CD4-positive, alpha-beta T cell treated with Interleukin-12 subunit alpha and Interleukin-12 subunit beta, for 1 hour (primary cell): ENCODE measurements at regions not wholly inside any gene's neighbourhood (a gene's known extent, or its start where the extent isn't known, plus 50 kb on each side); places are given as distances from the start of the nearest gene placed in this dataset.

Experiments
- DNase-seq: peaks from one replicate; pipeline ENCODE4 v3.0.0-alpha.2; 2020

GRCh38 chr6:170160031-170160627 lies 130.7 kb downstream of the DLL1 start:
- DNase-seq: peak; percentile 7

DNA sequence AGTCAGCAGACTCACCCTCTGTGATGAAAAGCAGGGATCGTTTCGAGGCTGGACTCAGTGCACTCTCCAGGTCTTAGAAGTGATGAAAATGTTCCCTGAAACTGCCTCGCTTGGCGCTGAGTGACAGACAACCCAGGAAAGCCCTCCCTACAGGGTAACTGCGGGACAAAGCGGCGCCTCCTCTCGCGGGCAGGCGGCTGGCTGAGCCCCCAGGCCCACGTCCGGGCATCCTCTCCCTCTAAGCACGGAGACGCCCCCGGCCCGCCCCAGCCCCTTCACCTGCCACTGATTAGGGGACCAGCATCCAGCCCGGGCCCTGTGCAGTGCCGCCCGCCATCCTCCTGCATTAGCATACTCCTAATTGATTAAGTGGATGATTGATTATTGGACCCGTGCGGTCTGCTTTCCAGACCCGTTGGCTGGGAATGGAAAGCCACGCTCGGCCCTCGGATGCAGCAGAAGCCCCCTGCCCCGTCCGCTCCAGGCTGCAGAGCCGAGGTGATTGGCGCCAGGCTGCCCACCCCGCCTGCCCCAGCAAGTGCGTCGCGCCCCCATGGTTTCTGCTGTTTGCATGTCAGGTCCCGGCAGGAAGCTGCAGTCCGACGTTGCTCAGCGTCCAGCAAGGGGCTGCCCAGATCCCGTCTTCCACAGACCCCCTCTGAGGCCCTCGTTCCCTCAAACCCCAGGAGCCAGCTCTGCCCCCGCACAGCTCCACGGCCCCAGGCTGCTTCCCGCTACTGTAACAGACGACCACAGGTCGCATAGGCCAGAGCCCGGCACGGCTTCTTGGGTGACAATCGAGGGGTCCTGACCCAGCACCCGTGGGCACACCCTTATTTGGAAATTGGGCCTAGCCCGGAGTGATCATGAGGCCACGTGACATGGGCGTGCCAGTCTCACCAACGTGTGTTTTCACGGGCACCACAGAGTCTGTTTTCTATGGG lies 131.6 kb downstream of the DLL1 start:
- DNase-seq: no peak

GRCh38 chr6:170158296-170159021 lies 132.4 kb downstream of the DLL1 start:
- no peak for DNase-seq

- DNase-seq: no peak
These were observed 133.2 kb downstream of the DLL1 start for GRCh38 chr6:170157567-170158218.

- DNase-seq: no peak
These were observed 134.2 kb downstream of the DLL1 start for GRCh38 chr6:170156448-170157375.

DNA sequence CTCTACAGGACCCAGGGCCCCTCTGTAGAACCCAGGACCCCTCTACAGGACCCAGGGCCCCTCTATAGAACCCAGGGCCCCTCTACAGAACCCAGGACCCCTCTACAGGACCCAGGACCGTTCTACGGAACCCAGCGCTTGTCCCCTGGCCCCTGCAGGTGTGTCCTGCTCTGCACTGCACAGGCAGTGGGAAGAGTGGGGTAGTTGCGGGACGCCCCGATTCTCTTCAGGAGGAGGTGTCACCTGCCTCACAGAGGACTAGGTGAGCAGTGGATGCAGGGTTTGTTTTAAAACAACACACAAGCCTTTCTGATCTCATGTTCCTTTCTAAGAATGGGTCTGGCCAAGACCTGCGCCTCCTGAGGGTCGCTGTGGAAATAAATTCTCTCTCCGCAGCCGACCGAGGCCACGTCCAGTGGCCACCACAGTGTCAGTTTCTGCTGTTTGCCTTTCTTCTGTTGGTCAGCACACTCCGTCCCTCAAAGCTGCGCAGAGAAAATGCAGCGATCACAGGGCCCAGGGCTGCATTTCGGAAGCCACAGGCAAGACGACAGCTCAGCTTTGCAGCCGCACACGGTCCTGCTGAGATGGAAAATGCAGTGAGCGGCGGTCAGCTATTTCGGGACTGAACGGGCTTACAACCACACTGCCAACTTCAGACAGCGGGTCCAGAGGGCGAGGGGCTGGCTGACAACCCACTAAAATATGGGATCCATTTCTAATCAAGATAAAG lies 135.2 kb downstream of the DLL1 start:
- DNase-seq: no peak

- DNase-seq: no peak
These were observed 137.2 kb downstream of the DLL1 start for GRCh38 chr6:170153436-170154319.

DNA sequence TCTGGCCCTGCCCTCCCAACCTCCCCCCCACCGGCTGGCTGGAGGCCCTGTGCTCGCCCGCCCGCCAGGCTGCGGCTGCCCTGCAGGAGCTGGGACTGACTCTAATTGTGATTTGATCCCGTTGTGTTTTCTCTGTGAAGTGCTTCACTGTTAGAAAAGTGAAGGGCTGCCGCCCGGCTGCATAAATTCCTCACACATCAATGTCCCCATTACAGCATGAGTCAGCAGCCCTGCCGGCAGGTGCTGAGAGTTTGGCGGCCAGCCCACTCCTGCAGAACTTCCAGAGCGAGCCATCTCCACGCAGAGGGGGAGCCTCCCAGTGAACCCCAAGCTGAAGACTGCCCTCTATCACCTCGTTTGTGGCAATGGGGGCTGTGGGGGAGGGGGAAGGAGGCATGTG lies 137.9 kb downstream of the DLL1 start:
- DNase-seq: no peak

DNA sequence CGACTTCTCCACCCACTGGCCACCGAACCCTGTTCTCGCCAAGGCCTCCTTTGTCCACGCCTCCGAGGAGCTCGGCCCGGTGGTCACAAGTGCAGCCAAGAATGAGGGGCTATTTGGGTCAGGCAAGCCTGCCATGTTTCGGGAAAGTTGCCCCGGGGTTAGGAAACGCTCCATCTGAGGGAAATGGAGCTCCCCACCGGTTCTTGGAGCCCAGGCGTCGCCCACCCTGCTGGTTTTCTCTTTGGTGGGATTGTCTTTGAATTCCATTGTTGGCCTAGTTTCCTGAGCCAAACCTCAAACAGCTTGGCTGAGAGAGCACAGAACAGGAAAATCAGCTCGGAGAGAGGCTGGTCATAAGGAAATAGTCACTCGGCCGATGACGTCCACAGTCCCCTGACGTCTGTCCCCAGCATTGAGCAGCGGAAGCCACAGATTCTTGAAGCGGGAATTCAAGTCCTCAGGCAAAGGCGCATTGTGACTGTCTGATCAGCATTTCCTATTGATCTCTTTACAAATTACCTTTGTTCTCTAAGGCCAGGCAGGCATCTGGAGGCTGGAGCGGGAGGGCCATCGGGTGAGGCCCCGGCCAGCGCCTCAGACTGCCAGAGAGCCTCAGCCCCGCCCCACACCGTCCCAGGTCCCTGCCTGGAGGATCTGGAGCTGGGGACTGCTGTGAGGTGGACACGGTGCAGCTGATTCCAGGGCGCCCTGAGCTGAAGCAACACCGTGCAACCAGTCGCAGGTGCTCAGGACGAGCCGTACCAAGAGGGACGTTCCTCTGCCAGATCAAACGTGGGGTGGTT lies 138.6 kb downstream of the DLL1 start:
- DNase-seq: no peak

- DNase-seq: no peak
These were observed 139.1 kb downstream of the DLL1 start for GRCh38 chr6:170151804-170152123.

GRCh38 chr6:170151321-170151771 lies 139.5 kb downstream of the DLL1 start:
- no peak for DNase-seq

GRCh38 chr6:170150590-170150945 lies 140.3 kb downstream of the DLL1 start:
- no peak for DNase-seq

GRCh38 chr6:170149681-170150589 lies 140.9 kb downstream of the DLL1 start:
- no peak for DNase-seq

DNA sequence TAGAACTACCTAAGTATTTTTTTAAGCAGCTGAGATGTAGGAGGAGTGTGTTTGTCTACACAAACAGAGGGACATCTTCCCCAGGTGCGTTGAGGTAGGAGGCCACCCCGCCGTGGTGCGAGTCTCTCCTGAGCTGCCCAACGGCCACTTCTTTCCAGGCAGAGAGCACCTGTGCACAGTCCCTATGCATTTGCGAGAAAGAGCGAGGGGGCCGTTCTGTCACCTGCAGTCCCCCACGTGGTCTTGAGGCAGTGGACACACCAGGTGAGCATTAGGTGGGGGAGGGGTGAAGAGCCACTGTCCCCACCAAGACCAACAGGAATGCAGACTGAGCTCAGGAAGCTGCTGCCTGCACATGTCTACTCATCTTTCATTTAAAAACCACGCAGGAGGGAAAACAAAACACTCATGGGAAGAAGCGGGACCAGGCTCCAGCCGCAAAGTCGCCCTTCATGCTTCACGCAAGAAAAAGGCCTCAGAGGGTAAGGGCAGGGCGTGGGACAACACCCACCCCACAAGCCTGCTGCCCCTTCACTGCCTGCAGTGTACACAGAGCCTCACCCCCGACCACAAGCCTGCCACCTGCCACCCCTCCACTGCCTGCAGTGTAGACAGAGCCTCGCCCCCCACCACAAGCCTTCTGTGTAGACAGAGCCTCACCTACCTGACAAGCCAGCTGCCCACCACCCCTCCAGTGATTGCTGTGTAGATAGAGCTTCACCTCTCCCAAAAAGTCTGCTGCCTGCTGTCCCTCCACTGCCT lies 142.0 kb downstream of the DLL1 start:
- no peak for DNase-seq

DNA sequence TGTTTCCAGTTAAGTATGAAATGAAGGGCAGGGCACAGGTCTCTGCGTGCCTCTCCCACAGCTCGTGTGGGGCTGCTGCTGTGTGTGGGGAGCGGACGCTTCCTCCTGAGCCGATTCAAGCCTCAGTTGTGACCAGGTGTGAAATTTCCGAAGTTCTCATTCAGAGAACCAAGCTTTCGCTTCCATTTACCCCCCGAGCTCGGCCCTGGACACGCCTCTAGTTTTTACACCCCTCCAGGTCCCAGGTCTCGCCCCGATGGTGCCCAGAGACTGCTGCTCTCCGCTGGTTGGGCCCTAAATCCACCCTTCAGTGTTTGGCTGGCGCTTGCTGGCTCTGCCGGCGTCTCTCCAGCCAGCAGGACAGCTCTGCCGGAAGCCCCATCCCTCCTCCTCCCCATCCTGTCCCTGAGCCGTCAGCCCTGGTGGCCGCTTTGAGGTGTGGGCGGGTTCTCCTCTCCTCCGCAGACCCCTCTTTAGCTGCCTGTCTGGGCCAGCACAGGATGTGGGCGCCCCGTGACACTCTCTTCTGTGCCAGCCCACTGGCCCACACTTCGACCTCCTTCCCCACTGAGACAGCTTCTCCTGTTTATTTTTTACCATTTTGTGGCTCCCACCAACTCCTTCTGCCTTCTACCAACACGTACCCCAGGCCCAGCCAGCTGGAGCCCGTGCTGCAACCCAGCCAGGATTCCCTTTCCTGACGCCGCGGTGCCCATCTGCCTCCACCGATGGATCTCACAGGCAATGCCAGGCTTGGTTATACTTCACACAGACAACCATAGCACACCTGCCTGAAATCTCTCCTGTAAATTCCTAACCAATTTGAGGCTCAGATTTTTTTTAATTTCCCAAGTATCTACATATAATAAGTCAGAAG lies 142.8 kb downstream of the DLL1 start:
- peak; percentile 61 for DNase-seq

DNA sequence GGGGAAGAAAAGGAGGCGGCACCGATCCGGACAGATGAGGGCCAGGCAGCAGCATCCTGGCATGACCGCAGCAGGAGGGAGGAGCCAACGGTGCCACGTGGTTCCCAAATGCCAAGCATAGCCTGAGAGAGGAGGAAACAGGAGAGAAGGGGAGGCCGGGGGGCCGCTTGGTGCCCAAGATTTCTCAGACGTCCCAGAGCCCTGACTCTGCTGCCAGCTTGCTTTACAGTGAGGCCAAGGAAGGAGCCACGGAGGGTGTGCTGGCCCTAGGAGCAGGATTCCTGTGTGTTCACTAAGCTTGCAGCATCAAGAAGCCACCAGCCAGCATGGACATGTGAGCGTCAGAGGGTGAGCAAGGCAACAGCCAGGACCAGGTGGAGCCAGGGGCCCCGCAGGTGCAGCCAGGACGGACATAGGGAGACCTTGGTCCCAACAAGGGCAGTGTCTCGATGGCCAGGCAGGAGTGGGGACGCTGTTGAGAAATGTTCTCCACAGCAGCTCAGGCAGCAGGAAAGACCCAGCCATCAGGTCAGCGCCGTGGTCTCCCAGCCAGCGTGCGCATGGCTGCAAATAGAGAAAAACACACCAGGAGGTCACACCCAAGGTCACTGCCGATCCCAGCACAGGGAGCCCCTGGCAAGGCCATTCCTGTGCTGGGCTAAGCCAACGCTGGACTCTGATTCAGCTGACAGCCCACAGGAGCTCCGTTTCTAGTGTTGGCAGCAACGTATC lies 143.7 kb downstream of the DLL1 start:
- DNase-seq: no peak
